H9 (cell line): ENCODE measurements at regions not wholly inside any gene's neighbourhood (a gene's known extent, or its start where the extent isn't known, plus 50 kb on each side); places are given as distances from the start of the nearest gene placed in this dataset.

Source experiments
- DNase-seq: peaks from one replicate; pipeline ENCODE4 v3.0.0-alpha.2; 2017
- H2AFZ ChIP-seq: one replicate; pipeline ENCODE4 v1.6.1; 2013; ENCODE audit warnings: mild to moderate bottlenecking, low read length, control low read depth, moderate library complexity
- H2AK5ac ChIP-seq: 2 replicates; pipeline ENCODE4 v1.6.1; 2013; ENCODE audit warnings: low read length, control low read depth, mixed read lengths; ENCODE audit not compliant: insufficient read length
- H2BK120ac ChIP-seq: one replicate; pipeline ENCODE4 v1.6.1; 2013; ENCODE audit warnings: low read depth, mild to moderate bottlenecking, low read length, control low read depth, inconsistent platforms; ENCODE audit not compliant: poor library complexity, severe bottlenecking
- H2BK12ac ChIP-seq: 2 replicates; pipeline ENCODE4 v1.6.1; 2013; ENCODE audit warnings: low read length, control low read depth, mixed read lengths, low read depth; ENCODE audit not compliant: insufficient read length
- H2BK15ac ChIP-seq: 2 replicates; pipeline ENCODE4 v1.6.1; 2013; ENCODE audit warnings: low read depth, low read length, control low read depth
- H2BK20ac ChIP-seq: one replicate; pipeline ENCODE4 v1.6.1; 2013; ENCODE audit warnings: low read depth, mild to moderate bottlenecking, low read length, control low read depth, inconsistent platforms; ENCODE audit not compliant: poor library complexity, severe bottlenecking
- H2BK5ac ChIP-seq: 2 replicates; pipeline ENCODE4 v1.6.1; 2013; ENCODE audit warnings: low read length, control low read depth, mixed read lengths; ENCODE audit not compliant: insufficient read length
- H3K14ac ChIP-seq: 2 replicates; pipeline ENCODE4 v1.6.1; 2013; ENCODE audit warnings: low read length, control low read depth; ENCODE audit not compliant: insufficient read depth
- H3K18ac ChIP-seq: 2 replicates; pipeline ENCODE4 v1.6.1; 2013; ENCODE audit warnings: low read depth, mild to moderate bottlenecking, mixed read lengths, low read length, control low read depth; ENCODE audit not compliant: insufficient read length
- H3K23ac ChIP-seq: 2 replicates; pipeline ENCODE4 v1.6.1; 2013; ENCODE audit warnings: low read length, control low read depth, mixed read lengths, low read depth; ENCODE audit not compliant: insufficient read length
- H3K23me2 ChIP-seq: 2 replicates; pipeline ENCODE4 v1.6.1; 2013; ENCODE audit warnings: low read depth, mild to moderate bottlenecking, mixed read lengths, low read length, control low read depth; ENCODE audit not compliant: insufficient read length, poor library complexity, severe bottlenecking
- H3K27ac ChIP-seq: 2 replicates; pipeline ENCODE4 v1.5.1; 2013; ENCODE audit warnings: low read length, control low read depth, mixed read lengths, low read depth; ENCODE audit not compliant: insufficient read length
- H3K27me3 ChIP-seq: 2 replicates; pipeline ENCODE4 v1.6.1; 2013; ENCODE audit warnings: low read length, control low read depth, inconsistent platforms; ENCODE audit not compliant: insufficient read depth
- H3K4ac ChIP-seq: 2 replicates; pipeline ENCODE4 v1.6.1; 2013; ENCODE audit warnings: low read depth, mild to moderate bottlenecking, control low read depth, inconsistent platforms, low read length, moderate library complexity
- H3K4me1 ChIP-seq: 2 replicates; pipeline ENCODE4 v1.6.1; 2013; ENCODE audit warnings: low read length, control low read depth, inconsistent platforms; ENCODE audit not compliant: insufficient read depth
- H3K4me2 ChIP-seq: 2 replicates; pipeline ENCODE4 v1.6.1; 2013; ENCODE audit warnings: low read length, control low read depth, mixed read lengths; ENCODE audit not compliant: insufficient read length, insufficient read depth
- H3K56ac ChIP-seq: 2 replicates; pipeline ENCODE4 v1.6.1; 2013; ENCODE audit warnings: low read depth, mild to moderate bottlenecking, mixed read lengths, low read length, control low read depth; ENCODE audit not compliant: insufficient read length
- H3K79me1 ChIP-seq: 2 replicates; pipeline ENCODE4 v1.6.1; 2013; ENCODE audit warnings: low read depth, mild to moderate bottlenecking, moderate library complexity, low read length, control low read depth, inconsistent platforms; ENCODE audit not compliant: insufficient read depth, poor library complexity, severe bottlenecking
- H3K79me2 ChIP-seq: 2 replicates; pipeline ENCODE4 v1.6.1; 2013; ENCODE audit warnings: low read length, control low read depth, inconsistent platforms; ENCODE audit not compliant: insufficient read depth
- H3K9ac ChIP-seq: 2 replicates; pipeline ENCODE4 v1.6.1; 2013; ENCODE audit warnings: low read length, control low read depth, mixed read lengths; ENCODE audit not compliant: insufficient read length; ENCODE audit errors: extremely low read depth
- H3K9me3 ChIP-seq: one replicate; pipeline ENCODE4 v1.6.1; 2013; ENCODE audit warnings: low read depth, low read length, inconsistent platforms; ENCODE audit not compliant: control insufficient read depth
- H3T11ph ChIP-seq: one replicate; pipeline ENCODE4 v1.6.1; 2013; ENCODE audit warnings: mild to moderate bottlenecking, low read length, control low read depth, inconsistent platforms
- H4K20me1 ChIP-seq: one replicate; pipeline ENCODE4 v1.6.1; 2013; ENCODE audit not compliant: control insufficient read depth, insufficient read length, insufficient read depth
- H4K5ac ChIP-seq: 2 replicates; pipeline ENCODE4 v1.6.1; 2013; ENCODE audit warnings: low read depth, mild to moderate bottlenecking, mixed read lengths, low read length, control low read depth; ENCODE audit not compliant: insufficient read length
- H4K8ac ChIP-seq: replicated peaks from 2 replicates; pipeline ENCODE4 v1.6.1; 2013; ENCODE audit warnings: low read length, control low read depth, mixed read lengths, low read depth; ENCODE audit not compliant: insufficient read length
- H4K91ac ChIP-seq: 2 replicates; pipeline ENCODE4 v1.6.1; 2013; ENCODE audit warnings: low read depth, mild to moderate bottlenecking, moderate library complexity, mixed read lengths, low read length, control low read depth; ENCODE audit not compliant: insufficient read length
- H3K27ac Mint-ChIP-seq, 3 experiments: 2 replicates in 2 of 3; 3 replicates in 1 of 3; pipeline ENCODE4 v1.8.0; 2020 to 2021; ENCODE audit warnings: mixed read lengths in 3 of 3, mild to moderate bottlenecking in 1 of 3, moderate library complexity in 1 of 3
- H3K27me3 Mint-ChIP-seq: 2 replicates; pipeline ENCODE4 v1.8.0; 2021; ENCODE audit warnings: low read depth, mild to moderate bottlenecking, moderate library complexity, mixed read lengths
- H3K36me3 Mint-ChIP-seq, 3 experiments: 2 replicates in 2 of 3; 3 replicates in 1 of 3; pipeline ENCODE4 v1.8.0; 2020 to 2021; ENCODE audit warnings: low read depth in 3 of 3, mixed read lengths in 3 of 3; ENCODE audit not compliant: insufficient read depth in 1 of 3
- H3K4me1 Mint-ChIP-seq, 2 experiments: 2 replicates each; pipeline ENCODE4 v1.8.0; 2020; ENCODE audit warnings: mixed read lengths in 2 of 2
- H3K4me3 Mint-ChIP-seq, 2 experiments: 2 replicates in 1 of 2; 3 replicates in 1 of 2; pipeline ENCODE4 v1.8.0; 2020 to 2021; ENCODE audit warnings: mild to moderate bottlenecking in 2 of 2, mixed read lengths in 2 of 2, moderate library complexity in 1 of 2
- H3K9me3 Mint-ChIP-seq, 2 experiments: 2 replicates in 1 of 2; 3 replicates in 1 of 2; pipeline ENCODE4 v1.8.0; 2020; ENCODE audit warnings: mild to moderate bottlenecking in 2 of 2, mixed read lengths in 2 of 2, moderate library complexity in 1 of 2
- WGBS: extraction: QIAGEN DNeasy Blood & Tissue Kit; methylation state at CpG from one replicate; pipeline ENCODE4 v1.1.7; 2013; ENCODE audit warnings: missing lambda C conversion rate, low lambda C conversion rate, mixed read lengths; ENCODE audit not compliant: insufficient read length; ENCODE audit errors: extremely low coverage; 5-methylcytosine and 5-hydroxymethylcytosine counted together
- TF ChIP-seq, protein P1 (sequence below): fragments of 200-600 bp; sonication (generic); conservative IDR thresholded peaks from 3 replicates; pipeline ENCODE4 v1.8.0; 2021; ENCODE audit warnings: antibody characterized with exemption, mild to moderate bottlenecking

DNA sequence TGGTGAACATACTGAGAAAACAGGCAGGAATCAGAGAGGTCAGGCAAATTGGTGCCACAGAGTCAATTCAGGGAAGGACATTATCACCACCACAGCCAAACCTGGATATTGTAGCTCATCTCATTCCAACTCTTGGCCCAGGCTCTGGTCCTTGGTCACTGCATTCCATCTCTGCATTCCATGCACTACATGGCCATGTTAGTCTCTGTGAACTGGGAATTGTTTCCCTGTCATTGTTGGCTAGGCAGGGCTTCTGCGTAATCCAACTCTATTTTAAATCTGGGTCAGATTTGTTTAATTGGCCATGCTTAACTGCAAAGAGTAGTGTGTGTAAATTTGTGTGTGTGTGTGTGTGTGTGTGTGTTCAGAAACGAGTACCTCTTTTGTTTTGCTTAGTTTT, 837.6 kb upstream of the ADAMTS5 start:
- no peak overlapping the region for H2BK120ac ChIP-seq

More for the DNA sequence above, 837.6 kb upstream of the ADAMTS5 start:
- Histone ChIP-seq H4K5ac (no peak overlapping the region), H2AFZ (no peak overlapping the region), H3K79me1 (no peaks in the 10 kb centered on the region), H3K4ac (no peak overlapping the region), H4K91ac (no peak overlapping the region), H3K18ac (no peak overlapping the region), H3K4me2 (no peak overlapping the region), H3K27me3 (no peaks in the 10 kb centered on the region), H2BK15ac (no peak overlapping the region), H3K23me2 (no peaks in the 10 kb centered on the region), H2BK20ac (no peak overlapping the region), H3K4me1 (no peaks in the 10 kb centered on the region; the same call in 1 of the 2 replicates), H4K20me1 (no peaks in the 10 kb centered on the region), H3K56ac (no peak overlapping the region), H3K27ac (no peak overlapping the region), H3K23ac (no peak overlapping the region), H3K79me2 (no peaks in the 10 kb centered on the region), H3T11ph (no peak overlapping the region), H3K9ac (no peak overlapping the region), H4K8ac (no peak overlapping the region), H3K14ac (no peak overlapping the region), H3K9me3 (no peaks in the 10 kb centered on the region), H2BK12ac (no peak overlapping the region), H2BK5ac (no peak overlapping the region), H2AK5ac (no peak overlapping the region)
- H3K27ac Mint-ChIP-seq = no peak overlapping the region; a peak in 1 of 7 replicates
- H3K4me1 Mint-ChIP-seq = peaks cover 3 to 5% of the 10 kb centered on the region in 2 experiments; a peak in 2 of 4 replicates
- no peaks in the 10 kb centered on the region for H3K36me3 Mint-ChIP-seq
- no peaks in the 10 kb centered on the region for H3K27me3 Mint-ChIP-seq
- WGBS = no CpG with 5 or more reads among the region's 2 CpGs
- DNase-seq = no peak
- no peaks in the 10 kb centered on the region for H3K9me3 Mint-ChIP-seq
- no peak overlapping the region for H3K4me3 Mint-ChIP-seq
- TF ChIP-seq, protein P1, sequence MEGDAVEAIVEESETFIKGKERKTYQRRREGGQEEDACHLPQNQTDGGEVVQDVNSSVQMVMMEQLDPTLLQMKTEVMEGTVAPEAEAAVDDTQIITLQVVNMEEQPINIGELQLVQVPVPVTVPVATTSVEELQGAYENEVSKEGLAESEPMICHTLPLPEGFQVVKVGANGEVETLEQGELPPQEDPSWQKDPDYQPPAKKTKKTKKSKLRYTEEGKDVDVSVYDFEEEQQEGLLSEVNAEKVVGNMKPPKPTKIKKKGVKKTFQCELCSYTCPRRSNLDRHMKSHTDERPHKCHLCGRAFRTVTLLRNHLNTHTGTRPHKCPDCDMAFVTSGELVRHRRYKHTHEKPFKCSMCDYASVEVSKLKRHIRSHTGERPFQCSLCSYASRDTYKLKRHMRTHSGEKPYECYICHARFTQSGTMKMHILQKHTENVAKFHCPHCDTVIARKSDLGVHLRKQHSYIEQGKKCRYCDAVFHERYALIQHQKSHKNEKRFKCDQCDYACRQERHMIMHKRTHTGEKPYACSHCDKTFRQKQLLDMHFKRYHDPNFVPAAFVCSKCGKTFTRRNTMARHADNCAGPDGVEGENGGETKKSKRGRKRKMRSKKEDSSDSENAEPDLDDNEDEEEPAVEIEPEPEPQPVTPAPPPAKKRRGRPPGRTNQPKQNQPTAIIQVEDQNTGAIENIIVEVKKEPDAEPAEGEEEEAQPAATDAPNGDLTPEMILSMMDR = no peak
